ENCODE measurements at regions not wholly inside any gene's neighbourhood (a gene's known extent, or its start where the extent isn't known, plus 50 kb on each side); places are given as distances from the start of the nearest gene placed in this dataset.

DNA sequence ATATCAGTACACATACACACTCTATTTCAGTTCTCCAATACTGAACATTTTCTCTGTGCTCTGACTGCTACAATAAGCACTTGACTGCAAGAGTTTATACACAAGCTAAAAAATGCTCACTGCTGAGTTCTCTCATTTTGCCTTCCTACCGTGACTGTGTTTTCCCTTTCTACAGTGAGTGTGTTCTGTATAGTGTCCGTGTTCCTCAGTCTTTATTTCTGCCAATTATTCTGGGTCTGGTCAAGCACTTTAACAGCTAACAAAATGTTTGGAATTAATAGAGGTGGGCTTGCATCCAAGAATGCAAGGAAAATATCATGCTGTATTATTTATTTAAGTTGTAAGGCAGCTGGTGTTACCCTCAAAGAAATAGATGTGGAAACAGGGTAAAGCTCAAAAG is 217.0 kb upstream of the NREP start:
- TF ChIP-seq, protein P1, sequence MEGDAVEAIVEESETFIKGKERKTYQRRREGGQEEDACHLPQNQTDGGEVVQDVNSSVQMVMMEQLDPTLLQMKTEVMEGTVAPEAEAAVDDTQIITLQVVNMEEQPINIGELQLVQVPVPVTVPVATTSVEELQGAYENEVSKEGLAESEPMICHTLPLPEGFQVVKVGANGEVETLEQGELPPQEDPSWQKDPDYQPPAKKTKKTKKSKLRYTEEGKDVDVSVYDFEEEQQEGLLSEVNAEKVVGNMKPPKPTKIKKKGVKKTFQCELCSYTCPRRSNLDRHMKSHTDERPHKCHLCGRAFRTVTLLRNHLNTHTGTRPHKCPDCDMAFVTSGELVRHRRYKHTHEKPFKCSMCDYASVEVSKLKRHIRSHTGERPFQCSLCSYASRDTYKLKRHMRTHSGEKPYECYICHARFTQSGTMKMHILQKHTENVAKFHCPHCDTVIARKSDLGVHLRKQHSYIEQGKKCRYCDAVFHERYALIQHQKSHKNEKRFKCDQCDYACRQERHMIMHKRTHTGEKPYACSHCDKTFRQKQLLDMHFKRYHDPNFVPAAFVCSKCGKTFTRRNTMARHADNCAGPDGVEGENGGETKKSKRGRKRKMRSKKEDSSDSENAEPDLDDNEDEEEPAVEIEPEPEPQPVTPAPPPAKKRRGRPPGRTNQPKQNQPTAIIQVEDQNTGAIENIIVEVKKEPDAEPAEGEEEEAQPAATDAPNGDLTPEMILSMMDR (IDR thresholded peaks at IDR 0.05; ENCODE audit: extremely low read depth, missing control alignments) = no peak
- DNase-seq (ENCODE audit: low spot score) = no peak

DNA sequence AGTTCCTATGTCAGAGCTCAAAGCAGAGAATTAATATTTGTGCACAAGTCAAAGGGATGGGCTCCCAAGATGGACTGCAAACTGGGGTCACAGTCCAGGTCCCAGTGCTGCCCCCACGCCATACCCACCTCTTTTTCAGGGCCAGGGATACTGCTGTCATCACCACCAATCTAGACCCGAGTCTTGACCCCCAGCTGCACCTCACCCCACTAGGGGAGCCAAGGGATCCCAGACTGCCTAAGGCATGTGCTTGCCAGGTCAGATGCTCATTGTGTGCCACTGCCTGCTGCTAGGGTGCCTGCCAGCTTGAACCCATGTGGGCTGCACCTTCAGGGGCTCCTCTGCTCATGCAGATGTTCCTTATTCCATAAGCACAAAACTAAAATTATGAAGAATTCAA is 215.6 kb upstream of the NREP start:
- no peak for DNase-seq (ENCODE audit: low spot score)
- TF ChIP-seq, protein P1 (IDR thresholded peaks at IDR 0.05; ENCODE audit: extremely low read depth, missing control alignments) = no peak

DNA sequence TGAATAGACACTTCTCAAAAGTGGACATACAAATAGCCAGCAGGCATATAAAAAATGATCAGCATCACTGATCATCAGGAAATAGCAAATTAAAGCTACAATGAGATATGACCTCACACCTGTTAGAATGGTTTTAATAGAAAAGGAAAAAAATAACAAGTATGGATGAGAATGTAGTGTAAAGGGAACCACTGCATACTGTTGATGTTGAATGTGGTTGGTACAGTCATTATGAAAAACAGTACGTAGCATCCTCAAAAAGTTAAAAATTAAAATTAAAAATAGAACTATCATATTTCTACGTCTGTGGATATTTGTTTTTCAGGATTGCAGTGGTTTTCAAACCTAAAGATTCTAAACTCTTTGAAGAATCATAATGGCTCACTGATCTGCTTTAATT is 215.1 kb upstream of the NREP start:
- DNase-seq (ENCODE audit: low spot score) = no peak
- TF ChIP-seq, protein P1 (IDR thresholded peaks at IDR 0.05; ENCODE audit: extremely low read depth, missing control alignments) = no peak

DNA sequence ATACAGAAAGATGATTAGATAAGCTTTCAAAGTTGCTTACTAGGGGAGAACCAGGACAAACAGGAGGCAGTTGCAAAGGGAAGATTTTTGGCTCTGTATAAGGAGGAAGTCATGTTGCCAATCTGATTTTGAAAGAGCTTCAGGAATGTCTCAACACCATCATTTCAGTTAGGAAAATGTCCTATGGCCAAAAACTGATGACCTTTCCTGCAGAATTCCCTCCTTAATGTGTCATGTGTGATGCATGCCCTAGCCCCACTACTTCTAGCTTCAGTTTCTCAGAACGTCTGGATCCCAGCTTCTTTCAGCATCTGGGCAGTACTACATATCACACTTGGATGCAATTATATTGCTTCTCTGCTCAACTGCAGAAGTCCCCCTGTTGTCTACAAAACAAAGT is 211.5 kb upstream of the NREP start:
- DNase-seq (ENCODE audit: low spot score) = no peak

DNA sequence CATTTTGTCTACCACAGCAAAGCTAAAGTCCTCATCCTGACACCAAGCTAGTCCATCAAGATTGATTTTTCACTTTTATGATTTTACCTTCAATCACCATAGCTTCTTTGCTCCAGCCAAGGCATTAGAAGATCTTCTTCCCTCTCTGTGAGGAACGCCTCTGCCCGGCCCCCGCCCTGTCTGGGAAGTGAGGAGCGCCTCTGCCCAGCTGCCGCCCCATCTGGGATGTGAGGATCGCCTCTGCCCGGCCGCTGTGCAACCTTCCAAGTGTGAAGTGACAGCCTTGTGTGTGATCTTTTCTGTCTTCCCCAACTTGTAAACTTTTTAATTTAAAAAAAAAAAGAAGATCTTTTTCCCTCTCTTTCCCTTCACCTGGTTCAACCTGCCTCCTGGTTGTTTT is 210.5 kb upstream of the NREP start:
- no peak for DNase-seq (ENCODE audit: low spot score)
- TF ChIP-seq, protein P1 (IDR thresholded peaks at IDR 0.05; ENCODE audit: extremely low read depth, missing control alignments) = no peak

More for the DNA sequence above, 211.5 kb upstream of the NREP start:
- TF ChIP-seq, protein P1 (IDR thresholded peaks at IDR 0.05; ENCODE audit: extremely low read depth, missing control alignments) = no peak

DNA sequence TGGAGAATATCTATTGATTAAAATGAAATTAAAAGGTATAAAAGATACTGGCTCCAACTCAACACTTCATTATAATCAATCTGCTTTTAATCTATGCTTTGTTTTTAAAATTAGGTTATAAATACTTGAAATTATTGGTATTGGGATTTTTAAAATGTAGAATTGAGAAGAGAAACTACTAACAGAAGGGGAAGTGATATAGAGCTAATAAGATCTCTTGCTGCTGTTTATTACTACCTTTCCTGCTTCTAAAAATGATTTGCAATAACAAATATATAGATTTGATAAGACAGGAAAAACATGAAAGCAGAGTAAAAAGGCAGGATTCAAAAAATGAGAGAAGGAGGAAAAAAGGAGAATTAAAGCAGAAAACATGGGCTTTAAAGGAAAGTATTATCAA is 209.3 kb upstream of the NREP start:
- DNase-seq (ENCODE audit: low spot score) = no peak
- TF ChIP-seq, protein P1 (IDR thresholded peaks at IDR 0.05; ENCODE audit: extremely low read depth, missing control alignments) = no peak

DNA sequence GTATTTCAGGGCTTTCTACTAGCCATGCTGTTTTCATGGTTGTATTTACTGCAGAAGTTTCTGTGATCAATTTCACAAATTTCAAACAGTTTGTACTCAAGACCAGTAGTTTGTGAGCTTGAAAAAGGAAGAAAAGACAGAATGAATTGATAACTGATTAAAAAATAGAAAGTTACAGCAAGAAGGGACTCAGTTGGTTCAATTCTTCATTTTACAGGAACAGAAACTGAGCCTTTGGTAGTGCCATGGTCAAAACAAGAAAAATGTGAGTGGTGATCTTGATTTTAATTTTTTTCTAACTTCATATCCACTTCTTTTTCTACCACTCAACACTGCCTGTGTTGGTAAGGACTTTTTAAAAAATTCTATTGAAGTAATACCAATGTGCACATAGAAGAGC is 206.6 kb upstream of the NREP start:
- DNase-seq (ENCODE audit: low spot score) = no peak
- TF ChIP-seq, protein P1 (IDR thresholded peaks at IDR 0.05; ENCODE audit: extremely low read depth, missing control alignments) = no peak
